Stomach smooth muscle (tissue), 2 donors: ENCODE measurements at regions not wholly inside any gene's neighbourhood (a gene's known extent, or its start where the extent isn't known, plus 50 kb on each side); places are given as distances from the start of the nearest gene placed in this dataset.

ENCODE experiments used
- H3K27ac ChIP-seq: one replicate; pipeline ENCODE4 v1.7.0; 2013; ENCODE audit warnings: mild to moderate bottlenecking, low read length, inconsistent platforms
- H3K27me3 ChIP-seq, 2 donors: one replicate each; pipeline ENCODE4 v1.7.0; 2013; ENCODE audit warnings: low read length in 2 of 2; ENCODE audit not compliant: insufficient read depth in 2 of 2, control insufficient read depth in 1 of 2
- H3K36me3 ChIP-seq, 2 donors: one replicate each; pipeline ENCODE4 v1.7.0; 2013; ENCODE audit warnings: low read length in 2 of 2; ENCODE audit not compliant: control insufficient read depth in 2 of 2, insufficient read depth in 2 of 2
- H3K4me1 ChIP-seq: one replicate; pipeline ENCODE4 v1.7.0; 2013; ENCODE audit warnings: low read length; ENCODE audit not compliant: control insufficient read depth, insufficient read depth
- H3K4me3 ChIP-seq, 2 donors: one replicate each; pipeline ENCODE4 v1.7.0; 2013; ENCODE audit warnings: low read length in 2 of 2
- H3K9ac ChIP-seq, 2 donors: one replicate each; pipeline ENCODE4 v1.7.0; 2013; ENCODE audit warnings: low read length in 2 of 2, mild to moderate bottlenecking in 1 of 2
- H3K9me3 ChIP-seq, 2 donors: one replicate each; pipeline ENCODE4 v1.7.0; 2013; ENCODE audit warnings: low read length in 2 of 2; ENCODE audit not compliant: control insufficient read depth in 2 of 2
- donor health status: healthy.
- donor health status: Pancreatic carcinoma.

- no peak overlapping the region for H3K4me3 ChIP-seq
- H3K36me3 ChIP-seq: no peaks in the 10 kb centered on the region
- no peaks in the 10 kb centered on the region for H3K9me3 ChIP-seq
- H3K27ac ChIP-seq: no peak overlapping the region
- H3K4me1 ChIP-seq: no peaks in the 10 kb centered on the region
- peaks cover 0 to 4% of the 10 kb centered on the region in 2 donors for H3K27me3 ChIP-seq
- no peak overlapping the region for H3K9ac ChIP-seq
These were observed 167.4 kb upstream of the NTM start for GRCh38 chr11:131203040-131203439.

- Histone ChIP-seq H3K9ac (no peak overlapping the region), H3K4me1 (no peaks in the 10 kb centered on the region), H3K27me3 (peaks cover 0 to 2% of the 10 kb centered on the region in 2 donors), H3K4me3 (no peak overlapping the region), H3K27ac (no peak overlapping the region), H3K9me3 (no peaks in the 10 kb centered on the region), H3K36me3 (no peaks in the 10 kb centered on the region)
These were observed 166.1 kb upstream of the NTM start for GRCh38 chr11:131204282-131204681.

GRCh38 chr11:131204765-131205380 lies 165.5 kb upstream of the NTM start:
- Histone ChIP-seq H3K9me3 (no peaks in the 10 kb centered on the region), H3K4me1 (no peaks in the 10 kb centered on the region), H3K9ac (no peak overlapping the region), H3K27me3 (peaks cover 0 to 2% of the 10 kb centered on the region in 2 donors), H3K4me3 (no peak overlapping the region), H3K36me3 (no peaks in the 10 kb centered on the region), H3K27ac (no peak overlapping the region)

GRCh38 chr11:131206671-131207070 lies 163.7 kb upstream of the NTM start:
- peaks cover 0 to 2% of the 10 kb centered on the region in 2 donors for H3K27me3 ChIP-seq
- H3K4me3 ChIP-seq: no peak overlapping the region
- H3K36me3 ChIP-seq: no peaks in the 10 kb centered on the region
- H3K4me1 ChIP-seq: no peaks in the 10 kb centered on the region
- no peaks in the 10 kb centered on the region for H3K9me3 ChIP-seq
- no peak overlapping the region for H3K27ac ChIP-seq
- H3K9ac ChIP-seq: no peak overlapping the region

GRCh38 chr11:131207901-131208300 lies 162.5 kb upstream of the NTM start:
- Histone ChIP-seq H3K9me3 (no peaks in the 10 kb centered on the region), H3K4me3 (no peak overlapping the region), H3K27ac (no peak overlapping the region), H3K27me3 (peaks cover 0 to 2% of the 10 kb centered on the region in 2 donors), H3K9ac (no peak overlapping the region), H3K4me1 (no peaks in the 10 kb centered on the region), H3K36me3 (no peaks in the 10 kb centered on the region)

- Histone ChIP-seq H3K4me1 (no peaks in the 10 kb centered on the region), H3K4me3 (no peak overlapping the region), H3K9me3 (no peaks in the 10 kb centered on the region), H3K27ac (no peak overlapping the region), H3K9ac (no peak overlapping the region), H3K36me3 (no peaks in the 10 kb centered on the region), H3K27me3 (peaks cover 0 to 2% of the 10 kb centered on the region in 2 donors)
These were observed 152.8 kb upstream of the NTM start for GRCh38 chr11:131217313-131218310.

GRCh38 chr11:131218542-131218941 lies 151.9 kb upstream of the NTM start:
- H3K9ac ChIP-seq: no peak overlapping the region
- no peak overlapping the region for H3K27ac ChIP-seq
- H3K36me3 ChIP-seq: no peaks in the 10 kb centered on the region
- no peaks in the 10 kb centered on the region for H3K9me3 ChIP-seq
- H3K4me3 ChIP-seq: no peak overlapping the region
- no peaks in the 10 kb centered on the region for H3K4me1 ChIP-seq
- H3K27me3 ChIP-seq: peaks cover 0 to 2% of the 10 kb centered on the region in 2 donors

GRCh38 chr11:131219646-131220045 lies 150.8 kb upstream of the NTM start:
- no peak overlapping the region for H3K27ac ChIP-seq
- no peaks in the 10 kb centered on the region for H3K4me1 ChIP-seq
- H3K36me3 ChIP-seq: no peaks in the 10 kb centered on the region
- H3K27me3 ChIP-seq: peaks cover 0 to 2% of the 10 kb centered on the region in 2 donors
- H3K9me3 ChIP-seq: no peaks in the 10 kb centered on the region
- no peak overlapping the region for H3K4me3 ChIP-seq
- H3K9ac ChIP-seq: no peak overlapping the region

GRCh38 chr11:131223198-131223991 lies 147.0 kb upstream of the NTM start:
- Histone ChIP-seq H3K9ac (no peak overlapping the region), H3K36me3 (no peaks in the 10 kb centered on the region), H3K27me3 (no peaks in the 10 kb centered on the region), H3K4me3 (no peak overlapping the region), H3K9me3 (no peaks in the 10 kb centered on the region), H3K27ac (no peak overlapping the region), H3K4me1 (no peaks in the 10 kb centered on the region)

- H3K4me1 ChIP-seq: no peaks in the 10 kb centered on the region
- no peak overlapping the region for H3K27ac ChIP-seq
- H3K36me3 ChIP-seq: no peaks in the 10 kb centered on the region
- no peaks in the 10 kb centered on the region for H3K27me3 ChIP-seq
- H3K9ac ChIP-seq: no peak overlapping the region
- no peaks in the 10 kb centered on the region for H3K9me3 ChIP-seq
- no peak overlapping the region for H3K4me3 ChIP-seq
These were observed 142.0 kb upstream of the NTM start for GRCh38 chr11:131228378-131228777.
